Neutrophil (primary cell): ENCODE measurements at regions not wholly inside any gene's neighbourhood (a gene's known extent, or its start where the extent isn't known, plus 50 kb on each side); places are given as distances from the start of the nearest gene placed in this dataset.

Source experiments
- H3K27ac ChIP-seq: fragments of 200-600 bp; sonication (generic); 2 replicates; pipeline ENCODE4 v1.5.1; 2016; ENCODE audit warnings: mild to moderate bottlenecking, moderate library complexity
- H3K27me3 ChIP-seq: fragments of 200-600 bp; sonication (generic); 2 replicates; pipeline ENCODE4 v1.6.0; 2016; ENCODE audit warnings: mild to moderate bottlenecking
- H3K36me3 ChIP-seq: fragments of 200-600 bp; sonication (generic); 2 replicates; pipeline ENCODE4 v1.5.1; 2017
- H3K4me1 ChIP-seq, 2 experiments: fragments of 200-600 bp in 1 of 2; sonication (generic) in 1 of 2; 1 replicate in 1 of 2; 2 replicates in 1 of 2; pipeline versions ENCODE4 v1.5.1 to v1.6.1; 2013 to 2016; ENCODE audit warnings: low read depth in 1 of 2, low read length in 1 of 2, mild to moderate bottlenecking in 1 of 2, moderate library complexity in 1 of 2; ENCODE audit not compliant: control insufficient read depth in 1 of 2, insufficient read depth in 1 of 2
- H3K4me3 ChIP-seq, 2 experiments: fragments of 200-600 bp in 1 of 2; sonication (generic) in 1 of 2; 1 replicate in 1 of 2; 2 replicates in 1 of 2; pipeline ENCODE4 v1.5.1; 2013 to 2016; ENCODE audit warnings: low read depth in 1 of 2, low read length in 1 of 2, mild to moderate bottlenecking in 1 of 2, moderate library complexity in 1 of 2
- H3K9me3 ChIP-seq: fragments of 200-600 bp; sonication (generic); 2 replicates; pipeline ENCODE4 v1.5.1; 2016
- CTCF ChIP-seq: fragments of 200-600 bp; sonication (generic); IDR thresholded peaks from 2 replicates; pipeline ENCODE4 v1.5.1; 2016; ENCODE audit warnings: antibody characterized with exemption

DNA sequence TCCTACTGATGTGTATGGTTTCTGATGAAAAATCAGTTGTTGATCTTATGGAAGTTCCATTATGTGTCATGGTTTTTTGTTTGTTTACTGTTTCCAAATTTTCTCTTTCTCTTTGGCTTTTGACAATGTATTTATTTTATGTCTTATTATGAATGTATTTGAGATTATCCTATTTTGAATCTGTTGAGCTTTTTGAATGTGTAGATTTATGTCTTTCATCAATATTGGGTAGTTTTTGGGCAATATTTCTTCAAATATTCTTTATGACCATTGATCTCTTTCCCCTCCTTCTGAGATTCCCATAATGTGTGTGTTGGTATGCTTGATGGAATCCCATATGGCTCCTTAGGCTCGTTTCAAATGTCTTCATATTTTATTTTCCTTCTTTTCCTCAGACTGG lies 80.5 kb upstream of the FAM47C start:
- Histone ChIP-seq H3K4me3 (no peak overlapping the region), H3K27me3 (no peaks in the 10 kb centered on the region), H3K4me1 (no peaks in the 10 kb centered on the region), H3K36me3 (no peaks in the 10 kb centered on the region), H3K9me3 (no peaks in the 10 kb centered on the region), H3K27ac (no peak overlapping the region)
- no peak for TF ChIP-seq CTCF

DNA sequence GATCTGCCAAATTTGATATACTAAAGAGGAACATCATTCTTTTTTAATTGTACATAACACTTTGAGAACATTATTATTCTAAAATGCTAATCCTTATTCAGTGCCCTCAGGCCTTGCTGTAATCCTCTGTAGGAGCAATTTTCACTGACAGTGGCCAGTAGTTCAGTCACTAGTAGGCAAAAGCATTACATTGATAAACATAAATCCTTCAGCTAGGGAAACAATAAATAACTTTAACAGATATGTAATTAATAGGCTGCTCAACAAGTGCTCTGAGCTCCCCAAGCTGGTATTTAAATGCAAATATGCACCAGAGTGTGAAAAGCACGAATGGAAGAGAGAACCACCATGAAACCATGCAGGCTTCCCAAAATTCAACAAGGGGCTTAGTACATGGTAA lies 77.7 kb upstream of the FAM47C start:
- Histone ChIP-seq H3K36me3 (no peaks in the 10 kb centered on the region), H3K27ac (no peak overlapping the region), H3K27me3 (no peaks in the 10 kb centered on the region), H3K4me1 (no peaks in the 10 kb centered on the region), H3K4me3 (no peak overlapping the region), H3K9me3 (no peaks in the 10 kb centered on the region)
- TF ChIP-seq CTCF, result no peak

- H3K4me3 ChIP-seq, result no peak overlapping the region
- TF ChIP-seq CTCF, result no peak
- H3K36me3 ChIP-seq, result no peaks in the 10 kb centered on the region
- H3K9me3 ChIP-seq, result no peaks in the 10 kb centered on the region
- no peak overlapping the region for H3K27ac ChIP-seq
- no peaks in the 10 kb centered on the region for H3K4me1 ChIP-seq
- no peaks in the 10 kb centered on the region for H3K27me3 ChIP-seq
These were observed 61.0 kb upstream of the FAM47C start for GRCh38 chrX:36947214-36947613.

DNA sequence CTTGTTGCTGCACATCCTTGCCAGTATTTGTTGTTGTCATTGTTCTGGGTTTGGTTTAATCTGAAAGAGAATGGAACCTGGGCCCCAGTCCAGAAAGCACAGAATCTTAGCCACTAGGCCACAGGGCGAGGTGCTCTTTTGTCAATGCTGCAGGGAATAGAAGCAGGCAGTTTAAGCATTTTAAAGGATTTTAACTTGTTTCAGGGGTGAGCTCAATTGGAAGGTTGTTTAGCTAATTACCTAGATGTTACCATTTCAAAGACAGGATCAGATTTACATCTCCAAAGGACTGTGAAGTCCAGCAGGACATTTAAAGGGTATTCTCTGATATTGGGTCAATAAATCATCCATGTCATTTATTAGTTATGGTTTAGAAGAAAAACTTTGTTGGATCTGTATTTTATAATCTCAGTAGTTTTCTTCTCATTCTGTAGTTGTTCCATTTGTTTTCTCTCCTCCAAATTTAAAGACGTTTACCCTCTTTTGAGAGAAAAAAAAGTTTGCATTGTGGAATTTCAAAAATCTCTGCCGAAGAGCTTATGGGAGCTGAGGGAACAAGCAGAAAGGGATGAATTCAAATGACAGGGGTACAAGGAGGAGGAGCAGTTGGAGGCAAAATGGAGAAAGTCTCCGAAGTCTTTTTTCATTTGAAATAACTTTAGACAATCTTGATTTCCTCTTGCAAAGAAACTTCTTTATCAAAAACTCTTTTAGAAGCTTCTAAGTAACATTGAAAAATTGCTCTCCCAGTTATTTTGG lies 57.5 kb upstream of the FAM47C start:
- H3K36me3 ChIP-seq, result no peaks in the 10 kb centered on the region
- H3K4me1 ChIP-seq, result no peaks in the 10 kb centered on the region
- no peak overlapping the region for H3K27ac ChIP-seq
- no peak for TF ChIP-seq CTCF
- H3K4me3 ChIP-seq, result no peak overlapping the region
- H3K27me3 ChIP-seq, result peaks cover 6% of the 10 kb centered on the region
- H3K9me3 ChIP-seq, result no peaks in the 10 kb centered on the region

DNA sequence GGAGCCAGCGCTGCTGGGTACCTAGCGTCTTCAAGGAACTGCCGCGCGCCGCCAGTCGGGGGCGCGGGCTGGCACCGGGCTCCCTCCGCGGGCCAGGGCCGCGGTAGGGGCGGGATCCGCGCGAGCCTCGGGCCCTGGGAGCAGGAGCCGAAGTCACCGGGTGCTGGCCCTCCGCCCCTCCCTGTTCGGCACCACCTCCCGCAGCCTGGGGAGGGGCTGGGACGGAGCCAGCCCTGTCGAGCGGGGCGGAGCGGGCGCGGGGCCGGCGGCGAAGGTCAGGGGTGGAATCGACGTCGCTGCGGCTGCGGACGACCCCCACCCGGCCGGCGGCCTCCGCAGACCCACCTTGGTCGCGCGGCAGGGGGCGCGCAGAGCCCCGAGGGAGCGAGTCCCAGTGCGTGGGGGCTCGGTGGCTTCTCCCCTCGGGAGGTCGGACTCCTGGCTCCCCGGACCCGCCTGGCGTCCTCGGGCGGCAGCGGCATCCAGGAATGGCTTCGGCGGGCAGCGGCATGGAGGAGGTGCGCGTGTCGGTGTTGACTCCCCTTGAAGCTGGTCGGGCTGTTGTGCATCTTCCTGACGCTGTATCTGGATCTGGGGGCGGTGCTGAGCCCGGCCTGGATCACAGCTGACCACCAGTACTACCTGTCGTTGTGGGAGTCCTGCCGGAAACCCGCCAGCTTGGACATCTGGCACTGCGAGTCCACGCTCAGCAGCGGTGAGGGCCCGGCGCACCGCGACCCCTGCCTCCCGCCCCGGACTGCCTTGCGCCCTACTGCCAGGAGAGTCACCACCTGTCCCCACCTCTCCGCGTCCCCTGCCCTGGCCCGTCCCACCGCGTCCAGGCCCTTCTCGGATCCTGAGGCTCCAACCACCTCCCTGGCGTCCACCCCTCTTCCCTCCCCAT lies 50.5 kb upstream of the FAM47C start:
- TF ChIP-seq CTCF, result no peak
- Histone ChIP-seq H3K9me3 (no peaks in the 10 kb centered on the region), H3K4me3 (no peak overlapping the region)

More for the DNA sequence above, 50.5 kb upstream of the FAM47C start:
- H3K27ac ChIP-seq, result no peak overlapping the region
- H3K4me1 ChIP-seq, result no peaks in the 10 kb centered on the region
- no peaks in the 10 kb centered on the region for H3K36me3 ChIP-seq
- H3K27me3 ChIP-seq, result peaks cover 66% of the 10 kb centered on the region
